ENCODE measurements at regions not wholly inside any gene's neighbourhood (a gene's known extent, or its start where the extent isn't known, plus 50 kb on each side); places are given as distances from the start of the nearest gene placed in this dataset.

GRCh38 chr13:80530902-80531301 lies 190.0 kb upstream of the SPRY2 start:
- WGBS (ENCODE audit: insufficient coverage, insufficient replicate concordance, low lambda C conversion rate, missing lambda C conversion rate): 0% methylated on average over 1 of the region's 1 CpG
- Histone ChIP-seq H3K4me2 (ENCODE audit: control insufficient read depth, insufficient read depth) (no peak overlapping the region), H3K4me3 (no peak overlapping the region), H3K9ac (ENCODE audit: control insufficient read depth, insufficient read depth, low read length) (no peak overlapping the region), H3K27ac (ENCODE audit: control insufficient read depth, insufficient read depth) (no peak overlapping the region), H3K79me2 (ENCODE audit: control insufficient read depth, insufficient read depth, low read length) (no peaks in the 10 kb centered on the region), H4K20me1 (ENCODE audit: control insufficient read depth, insufficient read depth) (no peaks in the 10 kb centered on the region), H3K36me3 (ENCODE audit: control insufficient read depth in 2 of 2, insufficient read depth in 2 of 2, low read length in 1 of 2) (no peaks in the 10 kb centered on the region), H3K4me1 (ENCODE audit: control insufficient read depth, insufficient read depth, low read length) (no peaks in the 10 kb centered on the region), H3K9me3 (replicated peaks; ENCODE audit: control insufficient read depth, insufficient read depth, low read length) (no peaks in the 10 kb centered on the region), H2AFZ (ENCODE audit: control insufficient read depth, low read depth, low read length) (no peak overlapping the region), H3K27me3 (replicated peaks in 1 of 2; ENCODE audit: control insufficient read depth in 2 of 2, insufficient read depth in 2 of 2, low read length in 1 of 2) (no peaks in the 10 kb centered on the region)
- in situ Hi-C loops (cut with MboI) (no loop called here), intact Hi-C loops (cut with micrococcal nuclease; ENCODE audit: unreplicated experiment) (no loop called here)
- POLR2A ChIA-PET: no interaction called here
- FAIRE-seq (no peak), DNase-seq (ENCODE audit: low read depth, low spot score) (no peak), ATAC-seq (no peak)
- RAD21 ChIA-PET (ENCODE audit: unreplicated experiment): no interaction called here
- BruUV-seq (replicated peaks): no TSS peak
- CTCF ChIA-PET: interaction anchor here (1.0 kb wide), 1 partner anchor 9 kb away, joined by 3 read pairs; no protein-coding TSS in a partner anchor
- no peak for TF ChIP-seq MXI1 (IDR thresholded peaks at IDR 0.05; ENCODE audit: low read depth, low read length)
- SMC1A ChIA-PET (ENCODE audit: uncharacterized antibody, unreplicated experiment): interaction anchor here (0.6 to 1.3 kb wide), 2 partner anchors 20 to 45 kb away, joined by 3 to 4 read pairs; no protein-coding TSS in a partner anchor

GRCh38 chr13:80530191-80530590 lies 189.3 kb upstream of the SPRY2 start:
- Histone ChIP-seq H3K4me3 (no peak overlapping the region), H3K4me1 (ENCODE audit: control insufficient read depth, insufficient read depth, low read length) (no peaks in the 10 kb centered on the region), H3K36me3 (ENCODE audit: control insufficient read depth in 2 of 2, insufficient read depth in 2 of 2, low read length in 1 of 2) (no peaks in the 10 kb centered on the region), H3K27ac (ENCODE audit: control insufficient read depth, insufficient read depth) (no peak overlapping the region), H3K79me2 (ENCODE audit: control insufficient read depth, insufficient read depth, low read length) (no peaks in the 10 kb centered on the region), H3K9me3 (replicated peaks; ENCODE audit: control insufficient read depth, insufficient read depth, low read length) (no peaks in the 10 kb centered on the region), H2AFZ (ENCODE audit: control insufficient read depth, low read depth, low read length) (no peak overlapping the region), H4K20me1 (ENCODE audit: control insufficient read depth, insufficient read depth) (no peaks in the 10 kb centered on the region), H3K27me3 (replicated peaks in 1 of 2; ENCODE audit: control insufficient read depth in 2 of 2, insufficient read depth in 2 of 2, low read length in 1 of 2) (no peaks in the 10 kb centered on the region), H3K9ac (ENCODE audit: control insufficient read depth, insufficient read depth, low read length) (no peak overlapping the region), H3K4me2 (ENCODE audit: control insufficient read depth, insufficient read depth) (no peak overlapping the region)
- ChIA-PET POLR2A (no interaction called here), RAD21 (ENCODE audit: unreplicated experiment) (no interaction called here), SMC1A (ENCODE audit: uncharacterized antibody, unreplicated experiment) (interaction anchor here (0.6 to 1.3 kb wide), 3 partner anchors 18 to 44 kb away, joined by 3 to 4 read pairs (median 3); no protein-coding TSS in a partner anchor), CTCF (interaction anchor here (1.0 kb wide), 1 partner anchor 10 kb away, joined by 3 read pairs; no protein-coding TSS in a partner anchor)
- no peak for DNase-seq (ENCODE audit: low read depth, low spot score)
- no TSS peak for BruUV-seq (replicated peaks)
- intact Hi-C loops (cut with micrococcal nuclease; ENCODE audit: unreplicated experiment): no loop called here
- FAIRE-seq: no peak
- in situ Hi-C loops (cut with MboI): no loop called here
- ATAC-seq: no peak
- WGBS (ENCODE audit: insufficient coverage, insufficient replicate concordance, low lambda C conversion rate, missing lambda C conversion rate): 10% methylated on average over 4 of the region's 4 CpGs
- TF ChIP-seq BCL11A (IDR thresholded peaks at IDR 0.05; ENCODE audit: low read depth, low read length) (no peak), E4F1 (IDR thresholded peaks at IDR 0.05; ENCODE audit: borderline replicate concordance, partially characterized antibody) (no peak), ZNF687 (IDR thresholded peaks at IDR 0.05) (no peak), NRF1 (conservative IDR thresholded peaks at IDR 0.05; ENCODE audit: low read depth, low read length) (no peak), JUND (IDR thresholded peaks at IDR 0.05; ENCODE audit: low read depth, low read length) (no peak)

Data from GM12878 (cell line).